ENCODE measurements at regions not wholly inside any gene's neighbourhood (a gene's known extent, or its start where the extent isn't known, plus 50 kb on each side); places are given as distances from the start of the nearest gene placed in this dataset.

- POLR2A ChIA-PET: no interaction called here
- H3K4me2 ChIP-seq: no peak overlapping the region
- no peak for FAIRE-seq
- ATAC-seq: 0 out of 6 replicates have a peak, but pooled peaks of 1 of the 2 experiments have one; percentile 30
- no peak overlapping the region for H3K4me3 ChIP-seq
- CTCF ChIA-PET: no interaction called here
- no peaks in the 10 kb centered on the region for H3K4me1 ChIP-seq
- no peak for TF ChIP-seq FOSL2 (IDR thresholded peaks at IDR 0.05)
- no peak for TF ChIP-seq FOSL2 (CRISPR knock-in tag; IDR thresholded peaks at IDR 0.05)
- TF ChIP-seq PHF8 (IDR thresholded peaks at IDR 0.05; ENCODE audit: borderline replicate concordance, low read depth): no peak
- no peak for TF ChIP-seq ELK1 (IDR thresholded peaks at IDR 0.05; ENCODE audit: low read depth, low read length)
- 0 out of 3 replicates have a peak, but pooled peaks cover 3% of the 10 kb centered on the region for H3K9me3 ChIP-seq
- WGBS (ENCODE audit: missing lambda C conversion rate): 9% methylated on average over 11 of the region's 11 CpGs
- no peak overlapping the region for H3K27ac ChIP-seq
- no peak for DNase-seq (ENCODE audit: low read depth in 1 of 2, low spot score in 1 of 2)
These were observed 382.2 kb upstream of the TRIB2 start for GRCh38 chr2:12334412-12334966.

DNA sequence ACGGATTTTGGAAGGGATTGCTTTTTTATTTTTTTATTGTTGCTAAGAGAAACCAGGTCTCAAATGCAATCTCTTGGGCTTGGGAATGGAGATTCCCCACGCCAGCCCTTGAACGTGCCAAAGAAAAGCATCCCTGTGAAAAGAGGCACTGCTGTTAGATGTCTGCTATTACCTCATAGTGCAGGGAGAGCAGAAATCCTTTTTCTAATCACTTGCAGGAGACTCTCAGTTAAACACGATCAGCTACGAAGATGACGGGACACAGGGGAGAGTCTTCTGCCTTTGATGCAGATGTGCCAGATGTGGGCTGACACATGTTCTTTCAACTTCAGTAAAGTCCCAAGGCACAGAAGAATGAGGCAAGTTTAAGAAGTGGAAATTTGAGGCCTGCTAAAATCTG is 381.6 kb upstream of the TRIB2 start:
- POLR2A ChIA-PET: no interaction called here
- ATAC-seq (no peak), FAIRE-seq (no peak), DNase-seq (ENCODE audit: low read depth in 1 of 2, low spot score in 1 of 2) (no peak)
- Histone ChIP-seq H3K4me2 (no peak overlapping the region), H3K4me1 (no peaks in the 10 kb centered on the region), H3K4me3 (no peak overlapping the region), H3K27ac (no peak overlapping the region), H3K9me3 (0 out of 3 replicates have a peak, but pooled peaks cover 3% of the 10 kb centered on the region)
- TF ChIP-seq CHD2 (IDR thresholded peaks at IDR 0.05; ENCODE audit: low read length, partially characterized antibody) (no peak), BHLHE40 (IDR thresholded peaks at IDR 0.05; ENCODE audit: low read depth, low read length) (no peak), JUNB (IDR thresholded peaks at IDR 0.05) (no peak), RFX5 (IDR thresholded peaks at IDR 0.05) (no peak), KDM1A (IDR thresholded peaks at IDR 0.05; ENCODE audit: low read depth) (no peak), POLR2AphosphoS2 (conservative IDR thresholded peaks at IDR 0.05; ENCODE audit: low read length) (no peak), HOXA7 (CRISPR knock-in tag; IDR thresholded peaks at IDR 0.05) (no peak), ESRRA (IDR thresholded peaks at IDR 0.05; ENCODE audit: borderline replicate concordance, low read length) (no peak)
- TF ChIP-seq, protein P1, sequence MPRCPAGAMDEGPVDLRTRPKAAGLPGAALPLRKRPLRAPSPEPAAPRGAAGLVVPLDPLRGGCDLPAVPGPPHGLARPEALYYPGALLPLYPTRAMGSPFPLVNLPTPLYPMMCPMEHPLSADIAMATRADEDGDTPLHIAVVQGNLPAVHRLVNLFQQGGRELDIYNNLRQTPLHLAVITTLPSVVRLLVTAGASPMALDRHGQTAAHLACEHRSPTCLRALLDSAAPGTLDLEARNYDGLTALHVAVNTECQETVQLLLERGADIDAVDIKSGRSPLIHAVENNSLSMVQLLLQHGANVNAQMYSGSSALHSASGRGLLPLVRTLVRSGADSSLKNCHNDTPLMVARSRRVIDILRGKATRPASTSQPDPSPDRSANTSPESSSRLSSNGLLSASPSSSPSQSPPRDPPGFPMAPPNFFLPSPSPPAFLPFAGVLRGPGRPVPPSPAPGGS (IDR thresholded peaks at IDR 0.05): no peak
- WGBS (ENCODE audit: missing lambda C conversion rate): 13% methylated on average over 6 of the region's 6 CpGs
- CTCF ChIA-PET: no interaction called here

DNA sequence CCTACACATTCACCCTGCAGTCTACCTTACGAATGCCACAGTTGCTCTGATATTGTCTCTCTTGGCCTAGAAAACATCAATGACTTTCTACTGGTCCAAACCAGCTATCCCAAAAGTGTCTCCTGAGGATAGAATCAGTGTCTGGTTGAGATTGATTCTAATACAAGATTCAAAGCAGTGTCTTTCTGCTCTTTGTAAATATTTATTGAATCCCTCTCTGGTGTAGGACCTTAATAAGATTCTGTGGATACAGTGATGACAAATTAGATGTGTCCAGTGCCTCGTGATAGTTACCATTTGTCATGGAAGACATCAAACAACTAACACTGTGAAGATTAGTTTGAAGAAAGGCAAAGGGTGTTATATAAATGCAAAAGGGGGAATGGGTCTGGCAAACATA is 380.7 kb upstream of the TRIB2 start:
- CTCF ChIA-PET: no interaction called here
- Histone ChIP-seq H3K27ac (no peak overlapping the region), H3K9me3 (0 out of 3 replicates have a peak, but pooled peaks cover 3% of the 10 kb centered on the region), H3K4me1 (no peaks in the 10 kb centered on the region), H3K4me3 (no peak overlapping the region), H3K4me2 (no peak overlapping the region)
- TF ChIP-seq HOXB5 (CRISPR knock-in tag; IDR thresholded peaks at IDR 0.05) (no peak), NFE2L2 (conservative IDR thresholded peaks at IDR 0.05; ENCODE audit: low read length) (no peak), ZFP36 (IDR thresholded peaks at IDR 0.05; ENCODE audit: borderline replicate concordance, partially characterized antibody) (no peak), RFX5 (IDR thresholded peaks at IDR 0.05) (no peak), ZNF302 (CRISPR knock-in tag; IDR thresholded peaks at IDR 0.05) (no peak), KDM5A (IDR thresholded peaks at IDR 0.05) (no peak), POLR2AphosphoS2 (conservative IDR thresholded peaks at IDR 0.05; ENCODE audit: low read length) (no peak), FOSL2 (IDR thresholded peaks at IDR 0.05) (no peak), FOSL2 (CRISPR knock-in tag; IDR thresholded peaks at IDR 0.05) (no peak), CHD2 (IDR thresholded peaks at IDR 0.05; ENCODE audit: low read length, partially characterized antibody) (no peak), ESRRA (IDR thresholded peaks at IDR 0.05; ENCODE audit: borderline replicate concordance, low read length) (no peak), RCOR1 (IDR thresholded peaks at IDR 0.05; ENCODE audit: low read depth, low read length) (no peak), ZSCAN20 (CRISPR knock-in tag; IDR thresholded peaks at IDR 0.05) (no peak), NPAS2 (CRISPR knock-in tag; IDR thresholded peaks at IDR 0.05; ENCODE audit: borderline replicate concordance) (no peak), FOXS1 (CRISPR knock-in tag; IDR thresholded peaks at IDR 0.05) (no peak), MYC (IDR thresholded peaks at IDR 0.05; ENCODE audit: borderline replicate concordance, low read length) (no peak), NR3C1 (IDR thresholded peaks at IDR 0.05) (no peak), POLR2A (IDR thresholded peaks at IDR 0.05; ENCODE audit: low read length) (no peak)
- TF ChIP-seq, protein P2, sequence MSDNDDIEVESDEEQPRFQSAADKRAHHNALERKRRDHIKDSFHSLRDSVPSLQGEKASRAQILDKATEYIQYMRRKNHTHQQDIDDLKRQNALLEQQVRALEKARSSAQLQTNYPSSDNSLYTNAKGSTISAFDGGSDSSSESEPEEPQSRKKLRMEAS (IDR thresholded peaks at IDR 0.05): no peak
- DNase-seq (ENCODE audit: low read depth in 1 of 2, low spot score in 1 of 2) (no peak), ATAC-seq (no peak), FAIRE-seq (no peak)
- 5% methylated on average over 2 of the region's 2 CpGs for WGBS (ENCODE audit: missing lambda C conversion rate)
- POLR2A ChIA-PET: no interaction called here

Measured in A549 (cell line).